Breast epithelium (tissue), 4 donors: ENCODE measurements at regions not wholly inside any gene's neighbourhood (a gene's known extent, or its start where the extent isn't known, plus 50 kb on each side); places are given as distances from the start of the nearest gene placed in this dataset.

ENCODE experiments used
- DNase-seq, 2 donors: peaks; one replicate each; pipeline ENCODE4 v3.0.0-alpha.2; 2019; ENCODE audit warnings: low spot score in 2 of 2
- H3K27ac ChIP-seq, 2 donors: fragments of 200-600 bp; sonication (generic) in 1 of 2; one replicate each; pipeline ENCODE4 v1.5.1; 2016 to 2019; ENCODE audit warnings: mild to moderate bottlenecking in 1 of 2
- H3K27me3 ChIP-seq, 2 donors: fragments of 200-600 bp; sonication (generic) in 1 of 2; one replicate each; pipeline versions ENCODE4 v1.5.1 to v1.6.0; 2017 to 2019; ENCODE audit warnings: control low read depth in 1 of 2, mild to moderate bottlenecking in 1 of 2
- H3K36me3 ChIP-seq: fragments of 200-600 bp; one replicate; pipeline ENCODE4 v1.5.1; 2019
- H3K4me1 ChIP-seq, 2 donors: fragments of 200-600 bp; sonication (generic); one replicate each; pipeline ENCODE4 v1.5.1; 2016 to 2019; ENCODE audit warnings: control low read depth in 1 of 2
- H3K4me3 ChIP-seq, 3 donors: fragments of 200-600 bp; sonication (generic); 1 replicate in 2 of 3; 2 replicates in 1 of 3; pipeline ENCODE4 v1.5.1; 2016 to 2019; ENCODE audit warnings: mild to moderate bottlenecking in 3 of 3, moderate library complexity in 2 of 3
- H3K9me3 ChIP-seq, 2 donors: fragments of 200-600 bp; sonication (generic) in 1 of 2; one replicate each; pipeline ENCODE4 v1.5.1; 2016 to 2019; ENCODE audit warnings: control low read depth in 1 of 2
- POLR2A ChIP-seq: fragments of 450-650 bp; IDR thresholded peaks from one replicate; pipeline ENCODE4 v1.6.1; 2016; ENCODE audit warnings: antibody characterized with exemption, mild to moderate bottlenecking, moderate library complexity
- POLR2AphosphoS5 ChIP-seq, 3 donors: sonication (generic); formaldehyde crosslinking; IDR thresholded peaks; one replicate each; pipeline ENCODE4 v1.6.1; 2017; ENCODE audit warnings: antibody characterized with exemption in 3 of 3
- intact Hi-C: fragments of 100-400 bp; cut with DNase I; formaldehyde crosslinking; loops from one replicate; pipeline ENCODE4 v1.15.1; 2023; ENCODE audit warnings: low total_unique reads
- TF ChIP-seq, protein P1 (sequence below), 3 donors: fragments of 450-650 bp; IDR thresholded peaks; one replicate each; pipeline ENCODE4 v1.5.1; 2016 to 2017; ENCODE audit warnings: antibody characterized with exemption in 3 of 3, mild to moderate bottlenecking in 3 of 3, moderate library complexity in 3 of 3

DNA sequence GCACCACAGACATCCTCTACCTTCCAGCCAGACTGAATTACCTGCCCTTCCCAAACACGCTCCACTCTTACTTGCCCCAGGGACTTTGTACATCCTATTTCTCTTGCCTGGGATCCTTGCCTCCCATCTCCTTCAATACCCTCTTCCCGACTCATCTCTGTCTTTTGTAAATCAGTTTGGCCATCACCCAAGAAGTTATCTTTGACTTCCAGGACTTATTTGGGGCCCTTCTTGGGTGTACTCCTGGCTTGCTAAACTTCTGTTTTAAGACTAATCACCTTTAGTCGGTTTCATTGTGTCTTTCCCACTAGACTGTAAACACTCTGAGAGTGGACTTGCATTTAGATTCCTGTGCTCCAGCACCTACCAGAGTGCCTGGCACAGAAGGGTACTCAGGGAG, 545.6 kb downstream of the ACTL7B start:
- no peaks in the 10 kb centered on the region for H3K27me3 ChIP-seq
- TF ChIP-seq POLR2AphosphoS5 (IDR thresholded peaks at IDR 0.05) (no peak), POLR2A (no peak)
- TF ChIP-seq, protein P1, sequence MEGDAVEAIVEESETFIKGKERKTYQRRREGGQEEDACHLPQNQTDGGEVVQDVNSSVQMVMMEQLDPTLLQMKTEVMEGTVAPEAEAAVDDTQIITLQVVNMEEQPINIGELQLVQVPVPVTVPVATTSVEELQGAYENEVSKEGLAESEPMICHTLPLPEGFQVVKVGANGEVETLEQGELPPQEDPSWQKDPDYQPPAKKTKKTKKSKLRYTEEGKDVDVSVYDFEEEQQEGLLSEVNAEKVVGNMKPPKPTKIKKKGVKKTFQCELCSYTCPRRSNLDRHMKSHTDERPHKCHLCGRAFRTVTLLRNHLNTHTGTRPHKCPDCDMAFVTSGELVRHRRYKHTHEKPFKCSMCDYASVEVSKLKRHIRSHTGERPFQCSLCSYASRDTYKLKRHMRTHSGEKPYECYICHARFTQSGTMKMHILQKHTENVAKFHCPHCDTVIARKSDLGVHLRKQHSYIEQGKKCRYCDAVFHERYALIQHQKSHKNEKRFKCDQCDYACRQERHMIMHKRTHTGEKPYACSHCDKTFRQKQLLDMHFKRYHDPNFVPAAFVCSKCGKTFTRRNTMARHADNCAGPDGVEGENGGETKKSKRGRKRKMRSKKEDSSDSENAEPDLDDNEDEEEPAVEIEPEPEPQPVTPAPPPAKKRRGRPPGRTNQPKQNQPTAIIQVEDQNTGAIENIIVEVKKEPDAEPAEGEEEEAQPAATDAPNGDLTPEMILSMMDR (IDR thresholded peaks at IDR 0.05): no peak
- DNase-seq: no peak
- H3K4me3 ChIP-seq: no peak overlapping the region
- no peaks in the 10 kb centered on the region for H3K36me3 ChIP-seq
- no peaks in the 10 kb centered on the region for H3K4me1 ChIP-seq
- H3K9me3 ChIP-seq: no peaks in the 10 kb centered on the region
- intact Hi-C loops: no loop called here
- H3K27ac ChIP-seq: no peak overlapping the region

DNA sequence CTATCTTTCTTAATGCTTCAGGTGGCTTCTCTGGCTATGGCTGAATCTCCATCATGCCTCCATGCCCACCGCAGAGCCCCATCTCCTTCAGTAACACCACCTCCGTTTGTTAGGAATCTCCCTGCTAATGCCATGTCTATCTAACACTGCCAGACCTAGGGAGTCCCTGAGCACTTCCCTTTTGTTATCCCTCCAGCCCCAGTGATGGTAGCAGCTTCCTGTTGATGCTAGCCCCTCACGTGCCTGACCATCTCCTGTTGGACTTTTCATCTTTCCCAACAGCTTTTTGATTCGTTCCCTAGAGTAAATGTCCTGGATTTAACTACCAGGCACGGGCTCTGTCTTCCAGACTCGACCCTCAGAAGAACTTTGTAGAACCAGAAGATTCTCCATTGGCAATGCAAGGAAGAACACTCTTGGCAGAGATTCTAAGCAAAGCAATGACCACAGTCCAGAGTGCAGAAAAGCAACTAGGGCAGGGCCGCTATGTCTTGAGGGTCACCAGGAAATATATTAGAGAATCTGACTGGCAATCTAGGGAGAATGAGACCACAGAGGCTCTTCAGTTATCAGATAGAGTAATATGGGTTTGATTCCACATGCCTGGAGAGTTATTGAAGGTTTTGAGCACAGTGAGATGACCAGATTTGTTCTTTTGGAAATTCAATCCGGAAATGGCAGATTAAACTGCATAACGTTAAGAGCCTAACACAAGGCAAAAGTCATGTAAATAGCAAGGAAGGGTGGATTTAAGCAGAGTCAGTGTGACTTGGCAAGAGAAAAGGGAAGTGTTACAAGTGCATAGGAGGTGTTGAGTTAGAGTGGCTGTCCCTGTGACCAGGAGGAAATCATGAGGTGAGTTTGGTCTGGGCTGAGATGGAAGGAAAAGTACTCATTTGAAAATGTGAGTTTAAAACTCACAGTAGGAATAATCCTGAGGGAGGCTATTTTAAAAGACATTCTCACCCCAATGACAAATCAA, 555.2 kb downstream of the ACTL7B start:
- Histone ChIP-seq H3K27ac (no peak overlapping the region), H3K36me3 (no peaks in the 10 kb centered on the region), H3K4me3 (no peak overlapping the region), H3K4me1 (no peaks in the 10 kb centered on the region), H3K9me3 (no peaks in the 10 kb centered on the region), H3K27me3 (no peaks in the 10 kb centered on the region)
- no peak for TF ChIP-seq POLR2AphosphoS5 (IDR thresholded peaks at IDR 0.05)
- no peak for TF ChIP-seq POLR2A
- TF ChIP-seq, protein P1 (IDR thresholded peaks at IDR 0.05): no peak
- DNase-seq: no peak
- intact Hi-C loops: no loop called here

DNA sequence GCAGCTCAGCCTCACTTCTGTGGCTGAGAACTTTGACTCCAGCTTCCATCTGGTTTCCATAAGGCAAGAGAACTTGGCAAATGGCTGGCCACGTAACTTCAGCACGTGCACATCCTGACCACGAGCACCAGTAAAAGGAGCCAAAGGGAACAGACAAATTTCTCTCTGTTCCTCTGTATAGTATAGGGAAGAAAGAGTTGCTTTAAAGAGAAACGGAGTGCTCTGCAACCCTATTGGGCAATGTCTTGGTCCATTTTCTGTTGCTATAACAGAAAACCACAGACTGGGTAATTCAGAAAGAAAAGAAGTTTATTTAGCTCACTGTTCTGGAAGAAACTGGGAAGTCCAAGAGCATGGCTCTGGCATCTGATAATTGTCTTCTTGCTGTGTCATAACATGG, 558.7 kb downstream of the ACTL7B start:
- no peaks in the 10 kb centered on the region for H3K27me3 ChIP-seq
- H3K9me3 ChIP-seq: no peaks in the 10 kb centered on the region
- peak overlapping the region in 1 of 2 donors; percentile 19 for H3K27ac ChIP-seq
- H3K4me1 ChIP-seq: no peaks in the 10 kb centered on the region
- no peak overlapping the region for H3K4me3 ChIP-seq
- peak in 1 of 2 donors; percentile 43 for DNase-seq
- peak in 2 of 3 donors; percentile 59 to 80 for TF ChIP-seq POLR2AphosphoS5 (IDR thresholded peaks at IDR 0.05)
- TF ChIP-seq, protein P1 (IDR thresholded peaks at IDR 0.05): no peak
- intact Hi-C loops: no loop called here
- no peaks in the 10 kb centered on the region for H3K36me3 ChIP-seq

DNA sequence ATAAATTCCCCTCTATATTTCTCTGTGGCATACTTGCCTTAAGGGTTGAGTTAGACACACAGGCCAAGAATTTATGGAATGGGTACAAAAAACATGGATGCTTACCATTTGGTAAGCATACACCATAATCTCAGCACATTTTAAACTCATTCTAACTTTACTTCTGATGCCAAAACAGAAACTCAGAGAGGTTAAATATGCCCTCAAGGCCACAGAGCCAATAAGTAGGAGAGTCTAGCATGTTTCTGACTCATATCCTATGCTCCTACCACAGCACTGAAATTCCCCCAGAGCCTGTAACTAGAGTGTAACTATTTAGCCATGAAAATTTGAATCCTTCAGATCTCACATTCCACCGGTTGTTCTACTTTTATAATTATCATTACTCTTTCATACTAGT, 559.7 kb downstream of the ACTL7B start:
- intact Hi-C loops: no loop called here
- Histone ChIP-seq H3K27me3 (no peaks in the 10 kb centered on the region), H3K27ac (no peak overlapping the region), H3K36me3 (no peaks in the 10 kb centered on the region), H3K9me3 (no peaks in the 10 kb centered on the region), H3K4me3 (no peak overlapping the region), H3K4me1 (no peaks in the 10 kb centered on the region)
- TF ChIP-seq, protein P1 (IDR thresholded peaks at IDR 0.05): no peak
- no peak for TF ChIP-seq POLR2A
- TF ChIP-seq POLR2AphosphoS5 (IDR thresholded peaks at IDR 0.05): no peak
- no peak for DNase-seq

DNA sequence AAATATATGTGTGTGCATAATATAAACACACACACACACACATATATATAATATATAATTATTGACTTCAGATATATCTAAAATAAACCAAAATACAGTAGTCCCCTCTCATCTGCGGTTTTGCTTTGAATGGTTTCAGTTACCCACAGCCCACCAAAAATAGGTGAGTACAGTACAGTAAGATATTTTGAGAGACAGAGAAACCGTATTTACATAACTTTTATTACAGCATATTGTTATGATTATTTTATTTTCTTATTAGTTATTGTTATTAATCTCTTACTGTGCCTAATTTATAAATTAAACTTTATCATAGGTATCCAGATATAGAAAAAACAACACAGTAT, 564.2 kb downstream of the ACTL7B start:
- H3K36me3 ChIP-seq: no peaks in the 10 kb centered on the region
- H3K4me1 ChIP-seq: no peaks in the 10 kb centered on the region
- H3K27me3 ChIP-seq: no peaks in the 10 kb centered on the region
- H3K27ac ChIP-seq: no peak overlapping the region
- no peak overlapping the region for H3K4me3 ChIP-seq
- no peak for TF ChIP-seq POLR2A
- no peak for TF ChIP-seq POLR2AphosphoS5 (IDR thresholded peaks at IDR 0.05)
- TF ChIP-seq, protein P1 (IDR thresholded peaks at IDR 0.05): no peak
- no peaks in the 10 kb centered on the region for H3K9me3 ChIP-seq
- intact Hi-C loops: no loop called here
- no peak for DNase-seq
